Adrenal gland (tissue), 5 donors: ENCODE measurements at regions not wholly inside any gene's neighbourhood (a gene's known extent, or its start where the extent isn't known, plus 50 kb on each side); places are given as distances from the start of the nearest gene placed in this dataset.

Source experiments
- POLR2A ChIP-seq, 2 donors: fragments of 450-650 bp; IDR thresholded peaks; one replicate each; pipeline ENCODE4 v1.6.1; 2017; ENCODE audit warnings: antibody characterized with exemption in 2 of 2, mild to moderate bottlenecking in 2 of 2, moderate library complexity in 1 of 2
- TF ChIP-seq, protein P1 (sequence below), 6 experiments: fragments of 450-650 bp in 4 of 6; fragments of 200-600 bp in 2 of 6; sonication (generic) in 1 of 6; IDR thresholded peaks; 1 replicate in 5 of 6; 2 replicates in 1 of 6; pipeline versions ENCODE4 v1.5.1 to v1.8.0; 2016 to 2021; ENCODE audit warnings: antibody characterized with exemption in 6 of 6, mild to moderate bottlenecking in 2 of 6, moderate library complexity in 1 of 6
- donor health status: DM: no; HTN: no; CAD: no.

DNA sequence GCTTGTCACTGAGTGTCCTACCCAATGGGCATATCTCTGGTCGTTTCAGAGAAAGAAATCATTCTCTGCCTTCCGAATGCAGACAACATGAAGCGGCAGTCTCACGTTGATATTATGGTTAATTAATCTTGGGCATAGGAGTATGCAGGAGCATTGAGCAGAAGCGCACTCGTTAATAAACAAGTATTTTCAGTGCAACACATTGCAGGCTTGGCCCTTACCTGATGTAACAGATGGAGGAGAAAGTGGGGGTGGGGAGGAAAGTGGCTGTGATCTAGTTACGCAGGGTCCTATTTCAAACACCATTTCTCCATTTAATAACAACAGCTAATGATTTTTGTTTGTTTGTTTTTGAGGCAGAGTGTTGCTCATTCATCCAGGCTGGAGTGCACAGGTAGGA, 414.0 kb upstream of the RBFOX1 start:
- TF ChIP-seq, protein P1, sequence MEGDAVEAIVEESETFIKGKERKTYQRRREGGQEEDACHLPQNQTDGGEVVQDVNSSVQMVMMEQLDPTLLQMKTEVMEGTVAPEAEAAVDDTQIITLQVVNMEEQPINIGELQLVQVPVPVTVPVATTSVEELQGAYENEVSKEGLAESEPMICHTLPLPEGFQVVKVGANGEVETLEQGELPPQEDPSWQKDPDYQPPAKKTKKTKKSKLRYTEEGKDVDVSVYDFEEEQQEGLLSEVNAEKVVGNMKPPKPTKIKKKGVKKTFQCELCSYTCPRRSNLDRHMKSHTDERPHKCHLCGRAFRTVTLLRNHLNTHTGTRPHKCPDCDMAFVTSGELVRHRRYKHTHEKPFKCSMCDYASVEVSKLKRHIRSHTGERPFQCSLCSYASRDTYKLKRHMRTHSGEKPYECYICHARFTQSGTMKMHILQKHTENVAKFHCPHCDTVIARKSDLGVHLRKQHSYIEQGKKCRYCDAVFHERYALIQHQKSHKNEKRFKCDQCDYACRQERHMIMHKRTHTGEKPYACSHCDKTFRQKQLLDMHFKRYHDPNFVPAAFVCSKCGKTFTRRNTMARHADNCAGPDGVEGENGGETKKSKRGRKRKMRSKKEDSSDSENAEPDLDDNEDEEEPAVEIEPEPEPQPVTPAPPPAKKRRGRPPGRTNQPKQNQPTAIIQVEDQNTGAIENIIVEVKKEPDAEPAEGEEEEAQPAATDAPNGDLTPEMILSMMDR (IDR thresholded peaks at IDR 0.05), result no peak
- TF ChIP-seq POLR2A (IDR thresholded peaks at IDR 0.05), result no peak
